IPS DF 4.7 (cell line): ENCODE measurements at regions not wholly inside any gene's neighbourhood (a gene's known extent, or its start where the extent isn't known, plus 50 kb on each side); places are given as distances from the start of the nearest gene placed in this dataset.

ENCODE experiments used
- DNase-seq: peaks from one replicate; pipeline ENCODE4 v3.0.0-alpha.2; 2013; ENCODE audit warnings: low spot score; ENCODE audit errors: extremely low read depth

GRCh38 chr5:87877023-87877422 lies 391.6 kb downstream of the TMEM161B start:
- DNase-seq = no peak

GRCh38 chr5:87876616-87877015 lies 392.0 kb downstream of the TMEM161B start:
- no peak for DNase-seq

GRCh38 chr5:87872986-87873385 lies 395.7 kb downstream of the TMEM161B start:
- no peak for DNase-seq

GRCh38 chr5:87868792-87869191 lies 399.9 kb downstream of the TMEM161B start:
- no peak for DNase-seq

- DNase-seq = no peak
Measured at GRCh38 chr5:87867281-87867680, 401.4 kb downstream of the TMEM161B start.

GRCh38 chr5:87853541-87853940 lies 415.1 kb downstream of the TMEM161B start:
- DNase-seq = no peak

- DNase-seq = no peak
Measured at GRCh38 chr5:87851603-87852002, 417.0 kb downstream of the TMEM161B start.

- DNase-seq = no peak
Measured at GRCh38 chr5:87850843-87851242, 417.8 kb downstream of the TMEM161B start.

GRCh38 chr5:87845734-87846133 lies 422.9 kb downstream of the TMEM161B start:
- DNase-seq = no peak

- no peak for DNase-seq
Measured at GRCh38 chr5:87844866-87845265, 423.8 kb downstream of the TMEM161B start.

GRCh38 chr5:87844449-87844848 lies 424.2 kb downstream of the TMEM161B start:
- DNase-seq = no peak

GRCh38 chr5:87836696-87837095 lies 424.0 kb upstream of the CCNH start:
- no peak for DNase-seq

- DNase-seq = no peak
Measured at GRCh38 chr5:87831499-87831898, 418.8 kb upstream of the CCNH start.

GRCh38 chr5:87829217-87829551 lies 416.5 kb upstream of the CCNH start:
- no peak for DNase-seq

GRCh38 chr5:87828545-87829216 lies 416.0 kb upstream of the CCNH start:
- no peak for DNase-seq

GRCh38 chr5:87827539-87827938 lies 414.8 kb upstream of the CCNH start:
- DNase-seq = no peak

GRCh38 chr5:87826507-87826906 lies 413.8 kb upstream of the CCNH start:
- no peak for DNase-seq

- DNase-seq = no peak
Measured at GRCh38 chr5:87825583-87825982, 412.9 kb upstream of the CCNH start.

- DNase-seq = no peak
Measured at GRCh38 chr5:87807783-87808182, 395.1 kb upstream of the CCNH start.

- DNase-seq = no peak
Measured at GRCh38 chr5:87803352-87803751, 390.6 kb upstream of the CCNH start.

GRCh38 chr5:87791869-87792268 lies 379.1 kb upstream of the CCNH start:
- no peak for DNase-seq

- no peak for DNase-seq
Measured at GRCh38 chr5:87788416-87788815, 375.7 kb upstream of the CCNH start.

GRCh38 chr5:87787625-87788256 lies 375.0 kb upstream of the CCNH start:
- peak; percentile 76 for DNase-seq
